Osteoblast (primary cell): ENCODE measurements at regions not wholly inside any gene's neighbourhood (a gene's known extent, or its start where the extent isn't known, plus 50 kb on each side); places are given as distances from the start of the nearest gene placed in this dataset.
A peak's percentile ranks its signal among the peaks of the same experiment; 100 is the strongest.

Experiments used
- DNase-seq: peaks from one replicate; pipeline ENCODE4 v3.0.0; 2011; ENCODE audit warnings: low spot score, mixed read lengths; ENCODE audit not compliant: insufficient read length; ENCODE audit errors: missing footprints
- H2AFZ ChIP-seq: 2 replicates; pipeline ENCODE4 v1.6.0; 2011; ENCODE audit warnings: mild to moderate bottlenecking, low read length
- H3K27ac ChIP-seq: 2 replicates; pipeline ENCODE4 v1.5.1; 2011; ENCODE audit warnings: mild to moderate bottlenecking, low read depth, low read length, moderate library complexity
- H3K27me3 ChIP-seq: 2 replicates; pipeline ENCODE4 v1.6.0; 2012; ENCODE audit warnings: mild to moderate bottlenecking, control low read depth, inconsistent platforms, low read length, moderate library complexity; ENCODE audit not compliant: insufficient read depth
- H3K36me3 ChIP-seq: 2 replicates; pipeline ENCODE4 v1.5.1; 2011; ENCODE audit warnings: mild to moderate bottlenecking, low read length, control low read depth, moderate library complexity; ENCODE audit not compliant: insufficient read depth
- H3K4me1 ChIP-seq: 2 replicates; pipeline ENCODE4 v1.5.1; 2011; ENCODE audit warnings: mild to moderate bottlenecking, low read length, control low read depth, moderate library complexity; ENCODE audit not compliant: insufficient read depth
- H3K4me2 ChIP-seq: 2 replicates; pipeline ENCODE4 v1.6.0; 2011; ENCODE audit warnings: mild to moderate bottlenecking, low read length; ENCODE audit not compliant: insufficient read depth
- H3K4me3 ChIP-seq: fragments of 200-600 bp; sonication (generic); 3 replicates; pipeline ENCODE4 v1.5.1; 2012; ENCODE audit warnings: mild to moderate bottlenecking, low read length, inconsistent platforms; ENCODE audit not compliant: insufficient read depth
- H3K79me2 ChIP-seq: 2 replicates; pipeline ENCODE4 v1.6.0; 2012; ENCODE audit warnings: mild to moderate bottlenecking, low read length, control low read depth, inconsistent platforms; ENCODE audit not compliant: insufficient read depth
- H3K9me3 ChIP-seq: 2 replicates; pipeline ENCODE4 v1.5.1; 2011; ENCODE audit warnings: low read depth, low read length, control low read depth
- H4K20me1 ChIP-seq: 2 replicates; pipeline ENCODE4 v1.6.0; 2012; ENCODE audit warnings: mild to moderate bottlenecking, low read length, control low read depth; ENCODE audit not compliant: insufficient read depth
- TF ChIP-seq, protein P1 (sequence below): IDR thresholded peaks from 2 replicates; pipeline ENCODE4 v1.5.1; 2011; ENCODE audit warnings: mild to moderate bottlenecking, low read depth, low read length, moderate library complexity; ENCODE audit errors: extremely low read depth

DNA sequence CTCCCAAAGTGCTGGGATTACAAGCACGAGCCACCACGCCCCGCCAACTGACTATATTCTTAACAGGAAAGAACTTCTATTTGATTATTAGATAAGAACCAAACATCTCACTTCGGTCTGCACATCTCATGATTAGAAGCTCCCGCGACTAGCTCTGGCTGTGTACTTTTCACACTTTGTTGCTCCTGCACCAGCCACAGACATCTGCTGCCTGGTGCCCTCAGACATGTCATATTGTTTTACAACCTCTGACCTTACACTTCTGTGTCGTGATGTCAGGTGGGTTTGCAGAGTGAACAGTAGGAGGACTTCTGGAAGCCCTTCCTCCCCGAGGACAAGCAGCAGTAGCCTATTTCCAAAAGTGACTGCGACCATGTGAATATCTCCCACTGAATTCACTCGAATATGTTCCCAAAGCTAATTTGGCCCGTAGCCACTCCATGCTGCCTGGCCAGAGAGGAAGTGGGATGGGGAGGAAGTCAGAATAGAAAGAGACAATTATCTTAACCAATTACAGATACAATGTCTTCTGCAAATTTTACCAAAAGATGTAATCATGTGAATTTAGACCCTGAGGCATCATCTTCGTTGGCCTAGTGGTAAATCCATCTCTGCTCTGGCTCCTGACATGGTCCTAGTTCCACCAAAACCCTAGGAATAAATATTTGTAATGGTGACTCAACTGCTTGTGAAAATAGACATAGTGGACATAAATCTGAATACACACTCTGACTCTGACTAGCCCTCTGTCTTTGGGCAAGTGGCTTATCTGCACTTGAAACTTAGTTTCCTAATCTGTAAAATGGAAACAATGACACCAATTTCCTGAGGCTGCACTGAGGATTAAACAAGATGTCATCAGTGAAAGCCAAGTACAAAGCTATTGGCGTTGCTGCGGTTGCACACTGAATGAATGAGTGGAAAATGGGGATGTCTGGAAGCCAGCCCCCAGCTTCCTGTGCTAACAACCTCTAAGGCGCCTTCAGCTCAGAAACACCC is 406.1 kb downstream of the LRATD1 start:
- Histone ChIP-seq H3K27ac (no peak overlapping the region), H4K20me1 (no peaks in the 10 kb centered on the region), H3K4me2 (no peak overlapping the region), H3K36me3 (no peaks in the 10 kb centered on the region), H3K27me3 (no peaks in the 10 kb centered on the region), H3K9me3 (no peaks in the 10 kb centered on the region), H3K79me2 (no peaks in the 10 kb centered on the region), H3K4me3 (no peak overlapping the region), H3K4me1 (peaks cover 12% of the 10 kb centered on the region), H2AFZ (no peak overlapping the region)
- DNase-seq: no peak
- TF ChIP-seq, protein P1, sequence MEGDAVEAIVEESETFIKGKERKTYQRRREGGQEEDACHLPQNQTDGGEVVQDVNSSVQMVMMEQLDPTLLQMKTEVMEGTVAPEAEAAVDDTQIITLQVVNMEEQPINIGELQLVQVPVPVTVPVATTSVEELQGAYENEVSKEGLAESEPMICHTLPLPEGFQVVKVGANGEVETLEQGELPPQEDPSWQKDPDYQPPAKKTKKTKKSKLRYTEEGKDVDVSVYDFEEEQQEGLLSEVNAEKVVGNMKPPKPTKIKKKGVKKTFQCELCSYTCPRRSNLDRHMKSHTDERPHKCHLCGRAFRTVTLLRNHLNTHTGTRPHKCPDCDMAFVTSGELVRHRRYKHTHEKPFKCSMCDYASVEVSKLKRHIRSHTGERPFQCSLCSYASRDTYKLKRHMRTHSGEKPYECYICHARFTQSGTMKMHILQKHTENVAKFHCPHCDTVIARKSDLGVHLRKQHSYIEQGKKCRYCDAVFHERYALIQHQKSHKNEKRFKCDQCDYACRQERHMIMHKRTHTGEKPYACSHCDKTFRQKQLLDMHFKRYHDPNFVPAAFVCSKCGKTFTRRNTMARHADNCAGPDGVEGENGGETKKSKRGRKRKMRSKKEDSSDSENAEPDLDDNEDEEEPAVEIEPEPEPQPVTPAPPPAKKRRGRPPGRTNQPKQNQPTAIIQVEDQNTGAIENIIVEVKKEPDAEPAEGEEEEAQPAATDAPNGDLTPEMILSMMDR: no peak

GRCh38 chr2:15040429-15041084 is 408.0 kb downstream of the LRATD1 start:
- no peak for DNase-seq
- Histone ChIP-seq H3K9me3 (no peaks in the 10 kb centered on the region), H3K4me2 (no peak overlapping the region), H4K20me1 (no peaks in the 10 kb centered on the region), H2AFZ (no peak overlapping the region), H3K79me2 (no peaks in the 10 kb centered on the region), H3K4me3 (no peak overlapping the region), H3K36me3 (no peaks in the 10 kb centered on the region), H3K4me1 (peaks cover 12% of the 10 kb centered on the region), H3K27me3 (no peaks in the 10 kb centered on the region), H3K27ac (no peak overlapping the region)
- TF ChIP-seq, protein P1: no peak

GRCh38 chr2:15041429-15041837 is 408.9 kb downstream of the LRATD1 start:
- no peaks in the 10 kb centered on the region for H4K20me1 ChIP-seq
- H3K4me3 ChIP-seq: no peak overlapping the region
- no peaks in the 10 kb centered on the region for H3K79me2 ChIP-seq
- H3K4me2 ChIP-seq: no peak overlapping the region
- H3K9me3 ChIP-seq: no peaks in the 10 kb centered on the region
- no peak for DNase-seq
- no peaks in the 10 kb centered on the region for H3K27me3 ChIP-seq
- no peak overlapping the region for H3K27ac ChIP-seq
- no peak overlapping the region for H2AFZ ChIP-seq
- no peaks in the 10 kb centered on the region for H3K36me3 ChIP-seq
- TF ChIP-seq, protein P1: no peak
- H3K4me1 ChIP-seq: peaks cover 12% of the 10 kb centered on the region

DNA sequence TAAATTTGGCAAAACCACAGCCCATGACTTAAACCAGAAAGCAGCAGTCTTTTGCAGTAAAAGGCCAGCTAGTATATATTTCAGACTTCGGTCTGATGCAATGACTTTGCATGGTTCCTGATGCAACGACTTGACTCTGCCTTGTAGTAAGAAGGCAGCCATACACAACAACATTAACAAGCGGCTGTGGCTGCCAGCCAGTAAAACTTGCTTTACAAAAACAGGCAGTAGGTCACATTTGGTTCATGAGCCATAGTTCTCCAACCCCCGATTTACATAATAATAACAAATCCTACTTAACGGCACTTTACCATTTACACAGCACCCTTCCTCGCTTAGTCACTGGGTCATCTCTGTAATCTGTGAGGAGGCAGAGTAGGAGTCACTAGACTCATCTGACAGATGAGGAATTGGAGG is 410.3 kb downstream of the LRATD1 start:
- Histone ChIP-seq H3K4me1 (peaks cover 12% of the 10 kb centered on the region), H3K27ac (peak overlapping the region; percentile 19), H3K36me3 (no peaks in the 10 kb centered on the region), H3K4me2 (peak overlapping the region; percentile 10), H4K20me1 (no peaks in the 10 kb centered on the region), H3K4me3 (no peak overlapping the region), H2AFZ (peak overlapping the region; percentile 36), H3K27me3 (no peaks in the 10 kb centered on the region), H3K9me3 (no peaks in the 10 kb centered on the region), H3K79me2 (no peaks in the 10 kb centered on the region)
- peak; percentile 62 for DNase-seq
- TF ChIP-seq, protein P1: no peak
